NAMALWA (cell line): ENCODE measurements at regions not wholly inside any gene's neighbourhood (a gene's known extent, or its start where the extent isn't known, plus 50 kb on each side); places are given as distances from the start of the nearest gene placed in this dataset.
A peak's percentile ranks its signal among the peaks of the same experiment; 100 is the strongest.

Source experiments
- DNase-seq: peaks from one replicate; pipeline ENCODE4 v3.0.0-alpha.2; 2015; ENCODE audit warnings: low spot score

DNA sequence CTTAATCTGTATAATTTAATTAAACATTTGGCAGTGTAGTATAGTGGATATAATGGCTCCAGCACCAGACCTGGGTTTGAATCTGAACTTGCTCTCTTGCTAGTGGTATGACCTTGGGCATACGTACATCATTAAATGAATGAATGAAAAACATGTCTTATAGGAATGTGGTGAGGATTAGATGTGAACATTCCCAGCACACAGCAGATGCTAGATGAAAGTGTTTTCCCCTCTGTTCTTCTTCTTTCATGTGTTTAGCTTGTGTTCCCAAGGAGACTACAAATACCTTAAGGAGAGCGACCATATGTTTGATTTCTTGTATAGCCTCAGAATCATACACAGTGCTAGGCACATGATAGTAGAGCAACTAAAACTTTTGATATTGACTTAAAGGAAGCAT, 56.5 kb downstream of the CT47B1 start:
- DNase-seq = no peak

DNA sequence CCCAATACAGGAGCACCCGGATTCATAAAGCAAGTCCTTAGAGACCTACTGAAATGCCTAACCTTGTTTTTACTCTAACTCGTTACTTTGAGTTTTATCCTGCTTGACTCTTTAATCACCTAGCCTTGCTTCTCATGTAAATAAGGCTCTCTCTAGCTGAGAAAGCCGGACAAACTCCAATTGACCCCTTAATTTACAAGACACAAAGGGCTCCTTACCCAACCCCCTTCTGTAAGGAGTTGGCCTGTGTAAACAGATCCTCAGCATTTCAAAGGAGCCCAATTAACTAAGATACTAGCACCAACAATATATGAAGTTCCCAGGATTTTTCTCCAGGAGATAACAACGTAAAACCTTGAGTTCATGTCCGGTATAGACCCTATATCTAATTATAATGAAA, 61.7 kb downstream of the CT47B1 start:
- DNase-seq = no peak

DNA sequence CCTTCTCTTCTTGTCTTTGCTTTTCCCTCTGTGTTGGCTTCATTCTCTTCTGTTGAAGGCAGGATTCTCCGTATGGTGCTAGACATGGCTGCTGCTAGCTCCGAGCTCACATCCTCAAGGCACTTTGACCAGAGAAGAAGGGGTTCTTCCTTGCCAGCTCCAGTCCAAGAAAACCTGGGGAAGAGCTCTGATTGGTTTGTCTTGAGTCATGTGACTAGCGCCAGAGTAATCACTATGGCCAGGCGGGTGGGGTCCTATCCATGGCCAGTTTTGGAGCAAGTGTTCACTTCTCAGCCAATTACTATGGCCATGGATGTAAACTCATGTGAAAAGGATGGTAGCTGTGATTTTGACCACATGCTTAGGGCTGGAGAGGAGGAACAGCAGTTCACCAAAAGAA, 74.2 kb downstream of the CT47B1 start:
- no peak for DNase-seq

DNA sequence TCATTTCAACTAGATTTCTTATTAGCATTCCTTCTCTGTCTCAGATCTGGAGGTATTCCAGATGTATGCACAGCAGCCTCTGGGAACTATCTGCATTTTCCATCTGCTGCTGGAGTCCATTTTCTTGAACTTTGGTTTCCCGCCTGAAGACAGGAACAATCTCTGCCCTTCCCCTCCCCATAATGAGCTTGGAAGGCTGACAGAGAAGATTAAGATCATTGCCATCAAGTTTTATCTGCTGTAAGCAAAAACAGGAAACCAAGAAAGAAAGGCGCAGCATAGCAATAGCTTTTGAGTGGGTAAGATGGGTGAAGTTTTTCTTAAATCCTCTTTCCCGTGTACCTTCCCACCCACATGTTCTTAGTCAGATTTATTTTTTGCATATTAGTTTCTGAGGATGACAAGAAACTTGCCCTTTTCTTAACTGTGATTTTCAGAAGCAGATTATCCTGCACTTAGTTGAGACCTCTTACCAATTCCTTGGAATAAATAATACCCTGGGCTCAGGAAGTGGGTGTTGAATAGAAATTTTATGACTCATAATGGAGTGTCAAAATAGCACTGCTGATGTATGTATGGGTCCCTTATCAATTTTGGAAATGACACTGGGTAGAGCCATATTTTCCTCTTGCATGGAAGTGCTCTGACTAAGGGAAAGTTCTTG, 78.3 kb downstream of the CT47B1 start:
- no peak for DNase-seq

DNA sequence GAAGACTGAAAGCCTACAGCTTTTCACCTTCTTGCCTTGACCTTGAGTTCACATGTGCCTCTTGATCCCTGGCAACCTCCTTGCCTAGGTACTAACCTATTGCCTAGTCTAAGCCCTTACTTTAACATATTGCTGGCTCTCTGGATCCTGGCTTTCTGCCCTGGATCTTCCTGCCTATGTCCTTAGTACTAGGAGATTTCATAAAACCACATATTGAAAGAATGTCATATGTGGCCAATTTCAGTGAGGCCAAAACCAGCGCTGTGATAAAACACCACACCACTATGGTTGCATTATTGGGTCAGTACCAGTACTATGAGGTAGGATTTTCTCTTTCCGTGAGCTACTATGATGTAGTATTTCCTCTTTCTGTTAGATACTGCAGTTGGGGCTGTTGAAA, 80.4 kb downstream of the CT47B1 start:
- no peak for DNase-seq

DNA sequence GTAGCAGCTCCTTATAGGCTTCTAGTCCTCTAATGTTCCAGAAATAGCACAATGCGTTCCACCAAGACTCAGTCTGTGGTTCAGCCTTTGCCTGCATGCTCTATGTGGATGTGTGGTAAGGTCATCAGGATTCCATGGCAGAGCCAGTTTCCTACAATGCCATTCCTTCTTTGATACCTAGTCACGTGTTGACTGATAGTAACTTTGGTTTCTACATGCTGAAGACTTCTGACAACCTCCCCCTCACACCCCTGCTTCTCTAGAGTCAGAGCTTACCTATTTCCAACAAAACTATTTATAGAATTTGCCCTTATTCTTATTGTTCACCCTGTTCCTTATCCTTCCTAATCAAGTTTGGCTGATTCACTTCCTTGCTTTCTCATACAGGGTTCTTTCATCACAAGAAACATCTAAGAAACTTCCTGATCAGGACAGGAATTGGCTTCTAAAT, 81.1 kb downstream of the CT47B1 start:
- DNase-seq = no peak

DNA sequence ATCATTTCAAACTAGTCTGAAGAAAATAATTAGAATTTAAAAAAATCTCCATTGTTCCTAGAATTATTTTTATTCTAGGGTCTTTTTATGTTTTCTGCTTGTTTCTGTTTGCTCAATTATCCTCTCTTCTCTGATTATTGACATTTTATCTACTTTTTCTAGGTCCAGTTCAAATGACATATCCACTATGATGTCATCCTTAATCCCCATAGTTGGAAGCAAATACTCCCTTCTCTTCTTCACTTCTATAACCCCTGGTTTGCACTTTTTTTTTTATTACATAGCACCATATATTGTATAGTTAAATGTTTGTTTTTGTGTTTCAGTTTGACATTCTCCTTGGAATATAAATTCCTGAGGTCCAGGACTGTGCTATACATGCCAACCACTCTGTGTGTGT, 82.6 kb downstream of the CT47B1 start:
- DNase-seq = no peak

DNA sequence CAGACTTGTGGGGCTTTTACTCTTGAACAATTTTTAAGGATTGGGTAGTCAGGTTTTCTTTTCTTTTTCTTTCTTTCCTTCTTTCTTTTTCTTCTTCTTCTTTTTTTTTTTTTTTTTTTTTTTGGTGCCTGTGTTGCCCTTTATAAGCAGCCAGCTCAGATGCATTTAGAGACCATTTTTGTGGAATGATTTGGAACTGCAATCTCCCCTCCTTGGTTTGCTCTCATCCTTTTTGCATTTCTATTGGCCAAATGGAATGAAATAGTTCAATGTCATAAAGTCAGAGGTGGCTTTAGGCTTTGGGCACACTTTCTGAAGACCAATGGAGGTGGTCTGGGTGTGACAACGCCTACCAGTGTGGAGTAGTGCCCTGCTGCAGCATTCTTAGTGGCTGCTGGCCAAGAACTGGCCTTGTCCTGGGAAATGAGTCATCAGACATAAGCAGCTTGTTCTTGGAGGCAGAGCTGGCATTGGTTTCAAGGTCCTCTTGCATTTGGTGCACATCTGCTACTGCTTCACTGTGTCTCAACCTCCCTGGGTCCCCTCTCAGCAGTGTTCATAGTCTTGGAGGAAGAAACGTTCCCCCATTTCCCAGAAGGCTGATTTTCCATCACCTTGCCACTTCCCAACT, 84.5 kb downstream of the CT47B1 start:
- DNase-seq = no peak

DNA sequence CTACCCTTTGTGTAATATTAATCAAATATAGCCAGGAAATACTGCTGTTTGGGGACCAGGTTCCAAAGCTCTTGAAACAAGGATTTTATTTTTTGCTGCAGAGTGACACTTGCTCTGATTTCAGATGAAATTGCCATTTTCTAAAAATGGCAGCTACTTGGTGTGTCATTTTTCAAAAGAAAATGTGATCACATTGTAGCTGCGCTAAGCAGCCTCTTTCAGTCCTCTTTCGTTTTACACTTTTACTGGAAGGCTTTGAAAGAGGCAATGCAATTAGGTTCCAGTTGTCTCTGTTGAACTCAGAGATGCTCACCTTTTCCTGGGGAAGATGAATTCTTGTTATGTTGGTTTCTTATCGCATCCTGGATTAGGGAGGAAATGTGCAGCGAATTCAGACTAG, 85.1 kb downstream of the CT47B1 start:
- no peak for DNase-seq

DNA sequence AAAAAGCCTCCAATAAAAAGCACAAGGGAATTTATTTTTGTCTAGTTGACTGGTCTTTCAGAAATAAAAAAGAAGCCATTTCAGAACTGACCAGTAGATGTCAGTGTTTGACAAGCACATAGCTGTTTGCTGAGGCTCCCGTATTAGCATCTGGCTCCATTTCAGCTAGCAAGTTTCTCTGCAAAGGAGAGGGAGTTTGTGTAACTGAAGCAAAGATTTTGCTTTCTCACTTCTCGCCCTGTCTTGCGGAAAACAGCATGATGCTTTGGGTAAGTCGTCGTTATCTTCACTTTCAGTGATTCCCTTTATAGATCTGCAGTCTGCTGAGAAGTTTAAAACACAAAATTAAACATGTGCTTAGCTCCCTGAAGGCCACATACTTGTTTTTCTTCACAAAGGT, 85.5 kb downstream of the CT47B1 start:
- peak; percentile 72 for DNase-seq

DNA sequence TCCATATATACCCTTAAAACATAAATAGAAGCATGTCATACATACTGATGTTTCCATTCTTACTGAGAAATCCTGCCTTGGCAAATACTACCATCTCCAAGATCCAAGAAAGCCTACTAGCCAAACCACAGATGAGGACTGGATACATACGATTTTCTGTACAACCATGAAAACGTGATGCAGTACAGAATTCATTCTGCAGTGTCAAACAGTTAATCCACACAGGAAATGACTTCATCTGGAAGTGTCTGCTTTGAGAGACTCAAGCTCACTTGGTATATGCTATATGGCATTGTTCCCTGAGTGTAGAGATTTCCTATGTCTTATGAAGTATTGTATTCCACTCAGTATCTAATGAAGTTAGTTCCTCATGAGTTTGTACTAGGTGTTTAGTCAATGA, 94.3 kb downstream of the CT47B1 start:
- no peak for DNase-seq

DNA sequence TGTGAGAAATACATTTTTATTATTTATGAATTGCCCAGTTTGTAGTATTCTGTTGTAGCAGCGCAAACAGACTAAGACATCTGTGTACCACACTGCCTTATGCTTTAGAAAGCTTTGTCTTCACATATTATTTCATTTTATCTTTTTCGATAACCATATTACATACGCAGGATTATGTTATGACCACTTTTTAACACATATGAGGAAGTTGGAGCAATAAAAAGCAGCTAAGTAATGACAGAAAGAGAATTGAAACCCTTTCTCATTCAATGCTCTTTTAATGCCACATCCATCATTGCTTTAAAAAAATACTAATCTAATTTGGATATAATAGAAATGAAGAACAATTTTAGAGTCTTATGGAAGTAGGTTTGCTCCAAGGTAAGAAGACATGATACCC, 99.7 kb downstream of the CT47B1 start:
- no peak for DNase-seq

DNA sequence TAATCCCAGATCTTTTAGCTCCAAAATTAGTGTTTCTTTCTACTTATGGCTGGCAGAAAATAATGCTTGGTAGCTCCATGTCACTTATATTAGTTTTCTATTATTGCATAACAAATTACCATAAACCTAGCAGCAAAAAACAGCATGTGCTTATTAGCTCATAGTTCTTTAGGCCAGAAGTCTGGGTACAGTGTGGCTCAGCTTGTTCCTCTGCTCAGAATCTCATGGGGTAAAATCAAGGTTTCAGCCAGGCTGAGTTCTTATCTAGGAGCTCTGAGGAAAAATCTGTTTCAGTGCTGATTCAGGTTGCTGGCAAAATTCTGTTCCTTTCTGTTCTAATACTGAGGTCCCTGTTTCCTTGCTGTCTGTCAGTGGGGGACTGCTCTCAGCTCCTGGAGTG, 101.1 kb downstream of the CT47B1 start:
- DNase-seq = no peak

DNA sequence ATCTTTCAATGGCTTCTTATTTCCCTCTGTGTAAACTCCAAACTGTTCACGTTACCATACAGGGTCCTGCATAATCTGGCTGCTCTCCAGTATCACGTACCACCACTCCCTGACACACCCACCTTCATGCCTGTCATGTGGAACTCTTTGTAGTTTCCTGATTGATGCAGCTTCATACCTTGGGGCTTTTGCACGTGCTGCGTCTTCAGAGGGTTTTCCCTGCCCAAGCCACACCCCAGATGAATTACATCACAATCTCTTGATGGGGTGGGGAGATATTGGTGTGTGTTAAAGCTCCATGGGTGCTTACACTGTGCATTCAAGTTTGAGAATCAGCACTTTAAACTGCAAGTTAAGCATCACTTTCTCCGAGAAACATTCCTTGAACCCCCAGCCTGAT, 101.9 kb downstream of the CT47B1 start:
- DNase-seq = no peak

DNA sequence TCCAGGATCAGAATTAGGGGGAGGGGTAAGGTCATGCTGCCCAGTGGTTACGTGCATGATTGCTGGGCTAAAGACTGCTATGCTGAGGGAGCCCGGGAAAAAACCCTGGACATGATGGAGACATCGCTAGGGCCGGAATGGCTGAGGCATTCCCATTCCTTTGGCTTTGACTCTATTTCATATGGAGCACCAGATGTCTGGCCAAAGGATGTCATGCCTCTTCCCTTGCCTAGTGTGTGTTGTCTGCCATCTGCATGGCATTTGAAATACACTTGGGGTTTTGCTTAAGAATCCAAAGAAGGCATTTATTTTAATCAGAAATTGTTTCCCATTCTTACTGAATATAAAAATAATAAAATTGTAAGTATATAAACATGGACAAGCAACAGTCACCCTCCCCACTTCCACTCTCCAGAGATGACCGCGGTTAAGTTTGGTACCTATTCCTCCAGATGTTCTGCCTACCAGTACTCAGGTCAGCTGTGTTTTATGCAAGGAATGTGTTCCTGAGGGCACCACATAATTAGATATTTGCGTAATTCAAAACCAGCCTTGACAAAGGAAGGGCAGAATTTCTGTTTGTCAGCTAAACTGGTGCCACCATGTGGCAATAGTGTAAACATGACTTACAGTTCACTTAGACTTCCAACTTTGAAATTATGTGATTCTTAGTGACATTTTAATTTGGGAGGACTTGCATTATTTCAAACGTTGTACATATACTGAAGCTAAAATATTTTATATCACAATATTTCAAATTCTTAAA, 105.9 kb downstream of the CT47B1 start:
- DNase-seq = peak; percentile 61

DNA sequence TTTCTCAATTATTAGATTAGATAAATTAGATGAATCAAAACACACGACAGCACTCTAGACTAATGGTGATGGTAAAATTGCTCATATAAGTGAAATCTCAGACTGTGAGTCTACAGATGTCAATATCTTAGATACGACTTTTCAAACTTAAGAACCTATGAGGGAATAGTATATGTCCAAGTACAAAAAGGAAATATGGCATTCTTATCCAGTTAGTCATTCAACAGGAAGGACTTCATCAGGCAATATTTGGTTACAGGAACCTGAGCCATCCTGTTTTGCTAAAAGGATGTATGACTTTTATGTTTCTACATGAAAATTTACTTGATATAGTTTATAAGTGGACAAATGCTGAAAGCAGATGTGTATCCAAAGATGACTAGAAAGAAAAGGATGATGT, 107.0 kb downstream of the CT47B1 start:
- no peak for DNase-seq

DNA sequence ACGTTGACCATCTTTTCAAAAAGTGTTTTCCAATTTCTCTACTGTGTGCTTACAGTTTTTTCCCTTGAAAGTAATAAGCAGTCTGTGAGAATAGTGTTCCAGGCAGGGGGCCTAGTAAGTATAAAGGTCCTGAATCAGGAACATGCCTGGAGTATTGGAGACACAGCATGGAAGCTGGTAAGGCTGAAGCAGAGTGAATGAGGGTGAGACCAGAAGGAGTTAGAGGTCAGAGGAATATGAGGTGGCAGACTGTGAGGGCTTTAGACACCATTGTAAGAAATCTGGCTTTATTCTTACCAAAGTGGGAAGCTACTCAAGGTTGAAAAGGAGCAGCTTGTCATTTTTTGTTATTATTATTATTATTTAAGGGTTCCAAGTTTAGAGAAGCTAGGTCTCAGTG, 107.4 kb downstream of the CT47B1 start:
- DNase-seq = no peak

DNA sequence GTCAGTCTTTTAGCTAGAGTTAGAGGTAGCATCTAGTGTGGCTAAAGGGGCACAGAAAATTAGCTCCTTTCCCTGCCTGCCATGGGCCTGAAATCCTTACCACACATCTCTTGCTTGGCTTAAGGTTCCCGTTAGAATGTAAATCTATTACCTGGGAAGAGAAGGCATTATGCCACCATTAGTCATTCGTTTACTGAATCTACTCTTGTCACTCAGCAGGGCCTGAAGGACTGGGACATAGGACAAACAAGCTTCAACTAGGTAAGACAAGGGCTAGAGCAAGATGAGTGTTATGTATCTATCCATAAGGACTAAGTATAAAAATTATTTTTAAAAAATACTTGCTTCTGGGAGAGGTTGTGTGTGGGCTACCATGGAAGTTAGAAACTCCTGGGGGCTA, 112.4 kb downstream of the CT47B1 start:
- DNase-seq = no peak

DNA sequence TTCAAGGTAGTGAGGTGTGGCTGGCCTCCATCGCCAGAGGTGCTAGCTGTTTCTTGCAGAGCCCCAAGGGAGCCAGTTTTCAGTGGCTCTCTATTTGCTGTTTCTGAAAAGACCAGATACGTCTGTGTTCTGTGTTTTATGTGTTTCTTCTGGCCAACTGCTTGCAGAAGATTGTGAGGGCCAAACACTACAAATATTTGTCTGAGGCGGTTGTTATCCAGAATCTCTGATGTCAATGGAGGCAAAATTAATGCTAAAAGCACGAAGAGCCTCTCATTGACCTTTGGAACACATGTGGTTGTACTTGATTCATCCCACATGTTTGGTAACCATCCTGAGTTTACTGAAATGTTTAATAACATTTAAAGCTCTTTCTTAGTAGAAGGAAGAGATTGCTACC, 113.9 kb downstream of the CT47B1 start:
- no peak for DNase-seq

DNA sequence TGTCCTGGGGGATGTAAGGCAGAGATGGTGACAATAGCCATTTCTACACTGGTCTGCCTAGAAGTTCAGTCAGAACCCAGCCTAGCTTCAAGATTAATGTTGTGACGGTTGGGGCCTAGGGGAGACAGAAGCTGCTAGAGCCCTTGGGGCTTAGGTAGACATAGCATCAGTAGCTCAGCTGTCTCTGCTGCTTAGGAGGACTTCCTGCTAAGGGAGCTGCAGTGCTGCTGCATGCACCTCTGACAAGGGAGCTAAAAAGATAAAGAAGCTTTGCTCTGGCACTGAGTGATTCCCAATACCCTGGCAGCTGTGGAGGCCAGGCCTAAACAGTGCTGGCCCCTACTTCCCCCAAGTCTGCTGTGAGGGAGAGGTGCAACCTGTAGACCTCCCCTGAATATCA, 116.0 kb downstream of the CT47B1 start:
- DNase-seq = no peak

DNA sequence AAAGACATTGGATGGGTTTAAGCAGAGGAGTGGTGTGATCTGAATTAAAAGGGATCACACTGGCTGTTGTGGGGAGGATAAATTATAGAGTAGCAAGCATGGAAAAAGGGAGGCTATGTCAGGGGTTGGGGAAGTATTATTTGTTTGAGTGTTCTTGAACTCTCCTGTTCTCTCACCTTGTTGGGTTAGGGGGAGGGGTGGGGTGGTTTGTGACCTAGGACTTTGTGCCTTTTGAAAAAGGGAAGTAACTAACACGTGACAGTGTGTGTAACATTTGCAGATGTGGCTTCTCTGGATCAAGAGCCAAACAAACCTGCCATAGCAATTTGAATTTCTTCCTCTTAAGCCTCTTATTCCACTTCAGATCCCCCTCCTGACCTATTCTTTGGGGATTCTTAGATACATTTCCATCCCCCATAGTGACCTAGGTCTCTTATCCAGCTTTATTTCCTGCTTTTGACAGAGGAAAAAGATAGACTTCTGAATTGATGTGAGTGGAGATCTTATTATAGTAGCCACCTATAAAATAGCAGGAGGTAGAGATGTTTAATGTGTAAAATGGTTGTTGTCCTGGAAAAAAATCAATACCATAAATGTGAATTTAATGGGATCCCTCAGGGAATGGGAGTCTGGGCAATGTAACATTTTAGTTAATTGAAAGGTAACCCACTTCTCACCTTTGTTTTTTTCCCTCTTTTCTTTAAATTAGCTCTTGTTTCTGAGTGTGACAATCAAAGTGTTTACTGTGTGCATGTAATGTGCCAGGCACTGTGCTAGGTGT, 120.4 kb downstream of the CT47B1 start:
- DNase-seq = peak; percentile 80

DNA sequence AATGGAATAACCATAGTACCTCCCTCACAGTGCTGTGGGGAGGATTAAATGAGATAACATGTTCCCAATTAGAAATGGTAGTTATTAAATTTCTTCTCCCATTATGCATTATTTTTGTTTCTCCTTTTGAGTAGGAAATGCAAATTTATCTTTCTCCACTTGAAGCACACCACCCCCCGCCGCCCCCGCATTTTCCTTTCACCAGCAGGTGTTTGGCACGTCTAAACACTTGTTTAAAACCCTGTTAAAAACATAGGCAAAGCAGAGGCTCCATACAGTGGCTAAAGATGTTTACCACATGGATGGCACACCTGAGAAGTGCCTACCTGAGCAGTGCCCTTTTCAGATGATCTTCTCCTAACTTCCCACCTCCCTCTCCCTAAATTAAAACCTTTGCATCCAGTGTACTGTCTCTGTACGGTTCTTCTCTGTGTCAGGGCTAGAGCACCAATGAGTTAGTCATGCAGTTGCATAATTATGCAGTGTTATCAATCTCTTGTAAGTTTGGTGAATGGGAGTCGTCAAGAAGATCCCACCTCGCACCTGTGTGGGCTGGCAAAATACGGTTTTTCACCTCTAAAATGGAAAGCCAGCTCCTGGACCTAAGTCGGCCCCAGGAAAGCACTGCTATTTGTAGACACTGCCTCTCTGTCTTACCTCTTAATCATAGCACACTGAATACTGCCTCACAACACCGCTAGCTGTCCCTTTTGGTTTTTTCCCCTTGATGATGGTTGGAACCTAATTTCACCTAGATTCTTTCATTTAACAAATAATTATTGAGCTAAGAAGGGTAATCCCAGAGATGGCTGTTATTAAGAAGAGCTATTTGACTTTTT, 122.0 kb downstream of the CT47B1 start:
- DNase-seq = peak; percentile 59
